Heart left ventricle (tissue), 13 donors: ENCODE measurements at regions not wholly inside any gene's neighbourhood (a gene's known extent, or its start where the extent isn't known, plus 50 kb on each side); places are given as distances from the start of the nearest gene placed in this dataset.

Experiments
- POLR2A ChIP-seq, 2 donors: fragments of 450-650 bp; IDR thresholded peaks; one replicate each; pipeline ENCODE4 v1.6.1; 2017; ENCODE audit warnings: antibody characterized with exemption in 2 of 2, mild to moderate bottlenecking in 2 of 2, moderate library complexity in 2 of 2
- TF ChIP-seq, protein P1 (sequence below), 12 donors: fragments of 200-600 bp; sonication (generic) in 4 of 12; IDR thresholded peaks; one replicate each; pipeline versions ENCODE4 v1.5.0 to v1.8.0; 2018 to 2022; ENCODE audit warnings: antibody characterized with exemption in 12 of 12, mild to moderate bottlenecking in 5 of 12
- donor health status: ischemic (EF 13 %, LVEDD 7.1; RV severe dilation, severe dysfunction).
- donor health status: DM: no; HTN: yes; CAD: no.
- donor health status: DM: no; HTN: no; CAD: no.
- donor health status: ischemic (EF 25% LVEDD 6.9; RV normal size, moderate dysfunction).
- donor health status: ischemic (EF 25% LVEDD 5.7; RV mildly dilated, moderate dysfunction).
- donor health status: ischemic (EF 35%, LVEDD 5.7; RV mildly dilated, moderate dysfunction).
- donor health status: nonischemic (EF 11% LVEDD 7.7; RV severe dilation, severe dysfunction).
- donor health status: DM: yes; HTN: yes; CAD: no.
- donor health status: PGD.
- donor health status: ischemic (EF 29% LVEDD 5.4; RV normal size, mild dysfunction).
- donor health status: nonischemic (EF 23%, LVEDD 6.1; RV moderate dilation, normal function).

DNA sequence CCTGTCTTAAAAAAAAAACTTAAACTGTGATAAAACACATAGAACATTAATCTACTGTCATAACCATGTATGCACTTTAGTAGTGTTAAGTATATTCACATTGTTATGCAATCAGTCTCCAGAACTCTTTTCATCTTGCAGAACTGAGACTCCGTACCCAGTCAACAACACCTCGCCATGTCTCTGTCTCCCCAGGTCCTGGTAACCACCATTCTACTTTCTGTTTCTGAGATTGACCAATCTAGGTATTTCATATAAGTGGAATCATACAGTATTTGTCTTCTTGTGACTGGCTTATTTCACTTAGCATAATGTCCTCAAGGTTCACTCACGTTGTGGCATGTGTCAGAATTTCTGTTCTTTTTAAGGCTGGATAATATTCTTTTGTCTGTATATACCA, 290.8 kb upstream of the CXCR4 start:
- TF ChIP-seq, protein P1, sequence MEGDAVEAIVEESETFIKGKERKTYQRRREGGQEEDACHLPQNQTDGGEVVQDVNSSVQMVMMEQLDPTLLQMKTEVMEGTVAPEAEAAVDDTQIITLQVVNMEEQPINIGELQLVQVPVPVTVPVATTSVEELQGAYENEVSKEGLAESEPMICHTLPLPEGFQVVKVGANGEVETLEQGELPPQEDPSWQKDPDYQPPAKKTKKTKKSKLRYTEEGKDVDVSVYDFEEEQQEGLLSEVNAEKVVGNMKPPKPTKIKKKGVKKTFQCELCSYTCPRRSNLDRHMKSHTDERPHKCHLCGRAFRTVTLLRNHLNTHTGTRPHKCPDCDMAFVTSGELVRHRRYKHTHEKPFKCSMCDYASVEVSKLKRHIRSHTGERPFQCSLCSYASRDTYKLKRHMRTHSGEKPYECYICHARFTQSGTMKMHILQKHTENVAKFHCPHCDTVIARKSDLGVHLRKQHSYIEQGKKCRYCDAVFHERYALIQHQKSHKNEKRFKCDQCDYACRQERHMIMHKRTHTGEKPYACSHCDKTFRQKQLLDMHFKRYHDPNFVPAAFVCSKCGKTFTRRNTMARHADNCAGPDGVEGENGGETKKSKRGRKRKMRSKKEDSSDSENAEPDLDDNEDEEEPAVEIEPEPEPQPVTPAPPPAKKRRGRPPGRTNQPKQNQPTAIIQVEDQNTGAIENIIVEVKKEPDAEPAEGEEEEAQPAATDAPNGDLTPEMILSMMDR (IDR thresholded peaks at IDR 0.05) = no peak
- no peak for TF ChIP-seq POLR2A (IDR thresholded peaks at IDR 0.05)
